CD4-positive, alpha-beta T cell treated with Interleukin-21 for 1 hour (primary cell): ENCODE measurements at regions not wholly inside any gene's neighbourhood (a gene's known extent, or its start where the extent isn't known, plus 50 kb on each side); places are given as distances from the start of the nearest gene placed in this dataset.

Source experiments
- DNase-seq: peaks from one replicate; pipeline ENCODE4 v3.0.0-alpha.2; 2020

GRCh38 chr2:122135021-122135937 lies 379.8 kb downstream of the TSN start:
- DNase-seq = no peak

- DNase-seq = peak; percentile 4
These were observed 380.6 kb downstream of the TSN start for GRCh38 chr2:122136056-122136455.

GRCh38 chr2:122138561-122138960 lies 383.1 kb downstream of the TSN start:
- DNase-seq = no peak

- no peak for DNase-seq
These were observed 384.4 kb downstream of the TSN start for GRCh38 chr2:122139739-122140420.

GRCh38 chr2:122144884-122145283 lies 389.4 kb downstream of the TSN start:
- DNase-seq = no peak

GRCh38 chr2:122145856-122146255 lies 390.4 kb downstream of the TSN start:
- DNase-seq = no peak

GRCh38 chr2:122148128-122148767 lies 392.8 kb downstream of the TSN start:
- no peak for DNase-seq

GRCh38 chr2:122150524-122151280 lies 395.3 kb downstream of the TSN start:
- DNase-seq = no peak

- DNase-seq = no peak
These were observed 397.1 kb downstream of the TSN start for GRCh38 chr2:122152571-122152970.

- no peak for DNase-seq
These were observed 400.9 kb downstream of the TSN start for GRCh38 chr2:122156176-122156890.

GRCh38 chr2:122157158-122157557 lies 401.7 kb downstream of the TSN start:
- no peak for DNase-seq

GRCh38 chr2:122163617-122164016 lies 408.2 kb downstream of the TSN start:
- DNase-seq = no peak

- DNase-seq = no peak
These were observed 409.5 kb downstream of the TSN start for GRCh38 chr2:122164964-122165363.

- no peak for DNase-seq
These were observed 411.4 kb downstream of the TSN start for GRCh38 chr2:122166820-122167219.

- DNase-seq = no peak
These were observed 412.1 kb downstream of the TSN start for GRCh38 chr2:122167515-122167914.

GRCh38 chr2:122168799-122169198 lies 413.3 kb downstream of the TSN start:
- no peak for DNase-seq

GRCh38 chr2:122172812-122173211 lies 417.4 kb downstream of the TSN start:
- DNase-seq = no peak

GRCh38 chr2:122174061-122174460 lies 418.6 kb downstream of the TSN start:
- DNase-seq = no peak

GRCh38 chr2:122179492-122180165 lies 424.2 kb downstream of the TSN start:
- no peak for DNase-seq

GRCh38 chr2:122180972-122181371 lies 425.5 kb downstream of the TSN start:
- no peak for DNase-seq

GRCh38 chr2:122182616-122183355 lies 427.3 kb downstream of the TSN start:
- DNase-seq = no peak
